ENCODE measurements at regions not wholly inside any gene's neighbourhood (a gene's known extent, or its start where the extent isn't known, plus 50 kb on each side); places are given as distances from the start of the nearest gene placed in this dataset.
"Not testable (repeated sequence)": the region's sequence is repeated elsewhere in the genome, so short reads cannot be mapped to it uniquely, and the experiment has no call there.

DNA sequence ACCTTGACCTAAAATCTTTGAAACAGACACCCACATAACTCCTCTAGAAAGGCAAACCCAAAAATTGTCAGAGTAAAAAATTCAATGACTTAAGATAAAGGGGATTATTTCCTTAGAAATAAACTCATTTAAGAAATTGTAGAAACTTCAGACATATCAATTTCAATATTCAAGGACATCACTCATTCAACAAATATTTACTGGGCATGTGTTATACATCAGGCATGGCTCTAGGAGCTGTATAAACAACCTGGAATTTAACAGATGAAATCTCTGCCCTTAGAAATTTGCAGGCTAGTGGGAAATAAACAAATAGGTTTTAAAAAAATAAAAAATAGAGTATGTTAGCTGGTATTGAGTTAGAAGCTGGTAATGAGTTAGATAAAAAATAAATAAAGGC, 84.0 kb upstream of the LSM14A start:
- CTCF ChIA-PET (ENCODE audit: unreplicated experiment), result no interaction called here
- TF ChIP-seq CTCF (conservative IDR thresholded peaks at IDR 0.05; ENCODE audit: low read length), result no peak
- TF ChIP-seq EZH2phosphoT487 (IDR thresholded peaks at IDR 0.05; ENCODE audit: borderline replicate concordance, low read depth, low read length), result no peak
- no peaks in the 10 kb centered on the region for H3K79me2 ChIP-seq (ENCODE audit: insufficient read depth, low read depth, low read length)
- no TSS peak for BruUV-seq (replicated peaks)
- intact Hi-C loops (cut with micrococcal nuclease; ENCODE audit: unreplicated experiment), result no loop called here
- H2AFZ ChIP-seq (ENCODE audit: low read length), result no peak overlapping the region
- POLR2A ChIA-PET, result no interaction called here
- H3K4me1 ChIP-seq (ENCODE audit: insufficient read depth, low read length, poor library complexity, severe bottlenecking), result no peaks in the 10 kb centered on the region
- no peaks in the 10 kb centered on the region for H3K9me2 ChIP-seq (ENCODE audit: insufficient read depth, low read length)
- no peaks in the 10 kb centered on the region for H3K36me3 ChIP-seq (ENCODE audit: insufficient read depth, low read length)
- H3K27ac ChIP-seq (ENCODE audit: low read depth, low read length, poor library complexity, severe bottlenecking), result no peak overlapping the region
- H3K9me3 ChIP-seq (ENCODE audit: low read length), result no peaks in the 10 kb centered on the region
- H4K20me1 ChIP-seq (ENCODE audit: insufficient read depth, low read length), result no peaks in the 10 kb centered on the region
- no peak overlapping the region for H3K4me2 ChIP-seq (ENCODE audit: low read length)
- DNase-seq (ENCODE audit: low spot score), result no peak
- H3K4me3 ChIP-seq (ENCODE audit: low read depth, low read length, poor library complexity, severe bottlenecking), result no peak overlapping the region

DNA sequence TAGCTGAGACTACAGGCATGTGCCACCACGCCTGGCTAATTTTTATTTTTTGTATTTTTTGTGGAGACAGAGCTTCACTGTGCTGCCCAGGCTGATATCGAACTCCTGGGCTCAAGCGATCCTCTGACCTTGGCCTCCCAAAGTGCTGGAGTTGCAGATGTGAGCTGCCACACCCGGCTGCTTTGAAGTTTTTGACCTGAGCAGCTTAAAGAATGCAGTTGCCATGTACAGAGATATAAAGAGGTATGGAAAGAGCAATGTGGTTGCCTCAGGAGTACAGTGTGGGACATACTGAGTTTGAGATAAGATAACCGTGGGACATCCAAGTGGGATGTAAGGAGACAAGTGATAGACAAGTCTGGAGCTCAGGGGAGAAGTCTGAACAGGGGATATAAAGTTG, 82.7 kb upstream of the LSM14A start:
- ChIA-PET POLR2A (interaction anchor here (0.7 kb wide), 1 partner anchor 361 kb away, joined by 3 read pairs; no protein-coding TSS in a partner anchor), CTCF (ENCODE audit: unreplicated experiment) (interaction anchor here (0.7 kb wide), 1 partner anchor 56 kb away, joined by 4 read pairs; no protein-coding TSS in a partner anchor)
- H3K4me2 ChIP-seq (ENCODE audit: low read length), result no peak overlapping the region
- H3K9me2 ChIP-seq (ENCODE audit: insufficient read depth, low read length), result no peaks in the 10 kb centered on the region
- H3K36me3 ChIP-seq (ENCODE audit: insufficient read depth, low read length), result no peaks in the 10 kb centered on the region
- no peak overlapping the region for H3K4me3 ChIP-seq (ENCODE audit: low read depth, low read length, poor library complexity, severe bottlenecking)
- H4K20me1 ChIP-seq (ENCODE audit: insufficient read depth, low read length), result no peaks in the 10 kb centered on the region
- H2AFZ ChIP-seq (ENCODE audit: low read length), result no peak overlapping the region
- H3K79me2 ChIP-seq (ENCODE audit: insufficient read depth, low read depth, low read length), result no peaks in the 10 kb centered on the region
- intact Hi-C loops (cut with micrococcal nuclease; ENCODE audit: unreplicated experiment), result no loop called here
- DNase-seq (ENCODE audit: low spot score), result no peak
- H3K4me1 ChIP-seq (ENCODE audit: insufficient read depth, low read length, poor library complexity, severe bottlenecking), result no peaks in the 10 kb centered on the region
- TF ChIP-seq EZH2phosphoT487 (IDR thresholded peaks at IDR 0.05; ENCODE audit: borderline replicate concordance, low read depth, low read length) (no peak), CTCF (conservative IDR thresholded peaks at IDR 0.05; ENCODE audit: low read length) (no peak)
- H3K9me3 ChIP-seq (ENCODE audit: low read length), result no peaks in the 10 kb centered on the region
- no TSS peak for BruUV-seq (replicated peaks)
- no peak overlapping the region for H3K27ac ChIP-seq (ENCODE audit: low read depth, low read length, poor library complexity, severe bottlenecking)

DNA sequence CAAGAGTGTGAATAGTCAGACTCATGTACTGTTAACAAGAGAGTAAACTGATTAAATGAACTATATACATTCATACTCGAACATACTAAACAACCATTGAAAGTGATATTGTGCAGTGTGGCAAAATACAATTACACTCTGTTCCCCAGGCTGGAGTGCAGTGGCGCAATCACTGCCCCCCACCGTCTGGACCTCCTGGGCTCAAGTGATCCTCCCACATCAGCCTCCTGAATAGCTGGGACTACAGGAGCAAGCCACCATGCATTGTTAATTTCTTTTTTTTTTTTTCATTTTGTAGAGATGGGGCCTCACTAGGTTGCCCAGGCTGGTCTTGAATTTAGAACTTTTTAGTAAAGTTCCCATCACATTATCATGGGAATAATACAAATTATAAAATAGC, 77.3 kb upstream of the LSM14A start:
- ChIA-PET CTCF (ENCODE audit: unreplicated experiment) (no interaction called here), POLR2A (no interaction called here)
- no peaks in the 10 kb centered on the region for H3K9me3 ChIP-seq (ENCODE audit: low read length)
- H3K36me3 ChIP-seq (ENCODE audit: insufficient read depth, low read length), result no peaks in the 10 kb centered on the region
- H3K4me3 ChIP-seq (ENCODE audit: low read depth, low read length, poor library complexity, severe bottlenecking), result no peak overlapping the region
- H2AFZ ChIP-seq (ENCODE audit: low read length), result no peak overlapping the region
- no peaks in the 10 kb centered on the region for H3K79me2 ChIP-seq (ENCODE audit: insufficient read depth, low read depth, low read length)
- no peak for DNase-seq (ENCODE audit: low spot score)
- H3K27ac ChIP-seq (ENCODE audit: low read depth, low read length, poor library complexity, severe bottlenecking), result no peak overlapping the region
- H4K20me1 ChIP-seq (ENCODE audit: insufficient read depth, low read length), result no peaks in the 10 kb centered on the region
- intact Hi-C loops (cut with micrococcal nuclease; ENCODE audit: unreplicated experiment), result loop anchor here (5.0 kb wide), 1 partner anchor 303 kb away; no protein-coding TSS in a partner anchor
- no peaks in the 10 kb centered on the region for H3K9me2 ChIP-seq (ENCODE audit: insufficient read depth, low read length)
- H3K4me1 ChIP-seq (ENCODE audit: insufficient read depth, low read length, poor library complexity, severe bottlenecking), result no peaks in the 10 kb centered on the region
- no peak overlapping the region for H3K4me2 ChIP-seq (ENCODE audit: low read length)
- TF ChIP-seq CTCF (conservative IDR thresholded peaks at IDR 0.05; ENCODE audit: low read length) (no peak), EZH2phosphoT487 (IDR thresholded peaks at IDR 0.05; ENCODE audit: borderline replicate concordance, low read depth, low read length) (no peak)
- no TSS peak for BruUV-seq (replicated peaks)

DNA sequence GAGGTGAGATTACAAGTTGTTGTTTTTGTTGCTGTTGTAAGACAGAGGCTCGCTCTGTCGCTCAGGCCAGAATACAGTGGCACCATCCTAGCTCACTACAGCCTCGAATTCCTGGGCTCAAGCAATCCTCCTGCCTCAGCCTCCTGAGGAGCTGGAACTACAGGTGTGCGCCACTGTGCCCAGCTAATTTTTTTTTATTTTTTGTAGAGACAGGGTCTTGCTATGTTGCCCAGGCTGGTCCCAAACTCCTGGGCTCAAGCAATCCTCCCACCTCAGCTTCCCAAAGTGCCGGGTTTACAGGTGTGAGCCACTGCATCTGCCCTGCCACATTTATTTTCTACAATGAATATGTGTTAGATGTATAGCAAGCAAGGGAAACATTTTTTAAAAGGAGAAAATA, 76.9 kb upstream of the LSM14A start:
- intact Hi-C loops (cut with micrococcal nuclease; ENCODE audit: unreplicated experiment), result loop anchor here (5.0 kb wide), 1 partner anchor 303 kb away; no protein-coding TSS in a partner anchor
- BruUV-seq (replicated peaks); H2AFZ ChIP-seq (ENCODE audit: low read length); H3K27ac ChIP-seq (ENCODE audit: low read depth, low read length, poor library complexity, severe bottlenecking); H3K4me1 ChIP-seq (ENCODE audit: insufficient read depth, low read length, poor library complexity, severe bottlenecking); H3K9me3 ChIP-seq (ENCODE audit: low read length); DNase-seq (ENCODE audit: low spot score); H4K20me1 ChIP-seq (ENCODE audit: insufficient read depth, low read length); POLR2A ChIA-PET; H3K4me2 ChIP-seq (ENCODE audit: low read length); H3K9me2 ChIP-seq (ENCODE audit: insufficient read depth, low read length); CTCF ChIA-PET (ENCODE audit: unreplicated experiment); H3K36me3 ChIP-seq (ENCODE audit: insufficient read depth, low read length); H3K4me3 ChIP-seq (ENCODE audit: low read depth, low read length, poor library complexity, severe bottlenecking); H3K79me2 ChIP-seq (ENCODE audit: insufficient read depth, low read depth, low read length): not testable (repeated sequence)

All from OCI-LY7 (cell line).